HCT116 (cell line): ENCODE measurements at regions not wholly inside any gene's neighbourhood (a gene's known extent, or its start where the extent isn't known, plus 50 kb on each side); places are given as distances from the start of the nearest gene placed in this dataset.
A peak's percentile ranks its signal among the peaks of the same experiment; 100 is the strongest.

Experiments used
- ATAC-seq: fragments of 200-7000 bp; cut with Tn5 transposase; 2 replicates; pipeline ENCODE4 v1.9.1; 2020; ENCODE audit warnings: mild to moderate bottlenecking, moderate library complexity
- BruUV-seq: library from RNA; stranded (reverse); fragments of 400-500 nt; replicated peaks from 2 replicates; lab custom pipeline; 2021; lab: Mats Ljungman, UMichigan
- CTCF ChIA-PET: fragments of 300-600 bp; sonication (Branson Sonifier 250); formaldehyde crosslinking; loops from one replicate; lab custom pipeline; 2021; ENCODE audit warnings: antibody characterized with exemption; lab: Charles Lee
- POLR2A ChIA-PET: fragments of 300-600, 350-600 bp; sonication (Branson Sonifier 250); formaldehyde crosslinking; loops from one replicate; lab custom pipeline; 2021; ENCODE audit warnings: antibody characterized with exemption; lab: Charles Lee
- RAD21 ChIA-PET, 2 experiments: fragments of 300-600 bp; sonication (Branson Sonifier 250); formaldehyde crosslinking; loops; one replicate each; lab custom pipeline; 2023; ENCODE audit warnings: low total read pairs in 2 of 2; ENCODE audit not compliant: uncharacterized antibody in 2 of 2, unreplicated experiment in 2 of 2, low non-redundant PET in 1 of 2; lab: Charles Lee
- DNase-seq: peaks from one replicate; pipeline ENCODE4 v3.0.0-alpha.2; 2010; ENCODE audit warnings: low read depth, low spot score
- H2AFZ ChIP-seq: fragments of 200-600 bp; shearing (Covaris generic), sonication (generic); 2 replicates; pipeline ENCODE4 v1.6.1; 2017; ENCODE audit warnings: low read depth, mixed run types, mixed read lengths, antibody characterized with exemption, low read length; ENCODE audit not compliant: poor library complexity, severe bottlenecking
- H3K27ac ChIP-seq: 2 replicates; pipeline ENCODE4 v1.5.1; 2012; ENCODE audit warnings: low read depth, low read length
- H3K27me3 ChIP-seq: fragments of 200-600 bp; sonication (generic); 2 replicates; pipeline ENCODE4 v1.6.1; 2016; ENCODE audit warnings: mixed run types, low read length, mixed read lengths; ENCODE audit not compliant: insufficient read depth
- H3K36me3 ChIP-seq, 2 experiments: fragments of 200-500 bp in 1 of 2; fragments of 200-600 bp in 1 of 2; sonication (Bioruptor generic) in 1 of 2; sonication (generic) in 1 of 2; 2 replicates each; pipeline versions ENCODE4 v1.5.1 to v1.6.1; 2014 to 2016; ENCODE audit warnings: low read length in 2 of 2, inconsistent platforms in 1 of 2, mixed read lengths in 1 of 2, mixed run types in 1 of 2; ENCODE audit not compliant: insufficient read depth in 2 of 2, control insufficient read depth in 1 of 2
- H3K4me1 ChIP-seq, 2 experiments: fragments of 200-600 bp in 1 of 2; sonication (generic) in 1 of 2; 2 replicates each; pipeline versions ENCODE4 v1.5.1 to v1.6.1; 2012 to 2017; ENCODE audit warnings: low read length in 2 of 2, inconsistent platforms in 1 of 2, mild to moderate bottlenecking in 1 of 2, mixed read lengths in 1 of 2, mixed run types in 1 of 2, moderate library complexity in 1 of 2; ENCODE audit not compliant: insufficient read depth in 2 of 2, control insufficient read depth in 1 of 2
- H3K4me2 ChIP-seq: fragments of 200-600 bp; sonication (generic); 2 replicates; pipeline ENCODE4 v1.6.1; 2017; ENCODE audit warnings: mixed run types, low read length, mixed read lengths
- H3K4me3 ChIP-seq, 2 experiments: fragments of 200-600 bp in 1 of 2; sonication (generic) in 1 of 2; replicated peaks in 1 of 2; 2 replicates each; pipeline ENCODE4 v1.5.1; 2011 to 2016; ENCODE audit warnings: low read length in 2 of 2, control low read depth in 1 of 2, low read depth in 1 of 2, mild to moderate bottlenecking in 1 of 2, mixed read lengths in 1 of 2, mixed run types in 1 of 2
- H3K79me2 ChIP-seq: fragments of 200-600 bp; sonication (generic); 2 replicates; pipeline ENCODE4 v1.6.1; 2017; ENCODE audit warnings: mild to moderate bottlenecking, mixed run types, low read length, moderate library complexity, mixed read lengths; ENCODE audit not compliant: insufficient read depth
- H3K9ac ChIP-seq: fragments of 200-600 bp; sonication (generic); 2 replicates; pipeline ENCODE4 v1.6.1; 2016; ENCODE audit warnings: low read length, mixed read lengths
- H3K9me2 ChIP-seq: fragments of 200-600 bp; sonication (generic), shearing (Covaris generic); 2 replicates; pipeline ENCODE4 v1.6.1; 2017; ENCODE audit warnings: mixed run types, mild to moderate bottlenecking, moderate library complexity; ENCODE audit not compliant: insufficient read depth
- H3K9me3 ChIP-seq, 2 experiments: fragments of 200-500 bp in 1 of 2; fragments of 200-600 bp in 1 of 2; sonication (Bioruptor generic) in 1 of 2; sonication (generic) in 1 of 2; 2 replicates each; pipeline ENCODE4 v1.6.1; 2014 to 2017; ENCODE audit warnings: low read length in 2 of 2, mixed read lengths in 2 of 2, inconsistent platforms in 1 of 2, low read depth in 1 of 2, mild to moderate bottlenecking in 1 of 2, mixed run types in 1 of 2, moderate library complexity in 1 of 2; ENCODE audit not compliant: control insufficient read depth in 1 of 2, insufficient read depth in 1 of 2
- H4K20me1 ChIP-seq: fragments of 200-600 bp; sonication (generic), shearing (Covaris generic); 2 replicates; pipeline ENCODE4 v1.6.1; 2017; ENCODE audit warnings: mixed run types, mild to moderate bottlenecking, moderate library complexity; ENCODE audit not compliant: insufficient read depth
- CTCF ChIP-seq, 3 experiments: fragments of 200-600 bp in 1 of 3; sonication (generic) in 1 of 3; IDR thresholded peaks in 2 of 3; conservative IDR thresholded peaks in 1 of 3; 2 replicates each; pipeline ENCODE4 v1.5.1; 2012 to 2017; ENCODE audit warnings: low read depth in 2 of 3, low read length in 2 of 3, antibody characterized with exemption in 1 of 3, borderline replicate concordance in 1 of 3, control low read depth in 1 of 3, mild to moderate bottlenecking in 1 of 3, mixed read lengths in 1 of 3, mixed run types in 1 of 3, moderate library complexity in 1 of 3; ENCODE audit not compliant: insufficient read depth in 1 of 3
- ELF1 ChIP-seq: IDR thresholded peaks from 2 replicates; pipeline ENCODE4 v1.6.1; 2012; ENCODE audit warnings: low read depth, borderline replicate concordance
- EZH2 ChIP-seq: fragments of 200-600 bp; sonication (generic); IDR thresholded peaks from 2 replicates; pipeline ENCODE4 v1.6.1; 2017; ENCODE audit warnings: antibody characterized with exemption, mixed run types
- POLR2AphosphoS5 ChIP-seq: IDR thresholded peaks from 2 replicates; pipeline ENCODE4 v1.6.1; 2011; ENCODE audit warnings: mild to moderate bottlenecking, low read depth, low read length, moderate library complexity
- REST ChIP-seq: IDR thresholded peaks from 2 replicates; pipeline ENCODE4 v1.6.1; 2012; ENCODE audit warnings: low read depth
- SIN3A ChIP-seq: IDR thresholded peaks from 2 replicates; pipeline ENCODE4 v1.6.1; 2012; ENCODE audit warnings: low read depth
- SP1 ChIP-seq: IDR thresholded peaks from 2 replicates; pipeline ENCODE4 v1.6.1; 2012; ENCODE audit warnings: low read depth
- SRF ChIP-seq: IDR thresholded peaks from 2 replicates; pipeline ENCODE4 v1.6.1; 2012; ENCODE audit warnings: low read depth
- TCF7L2 ChIP-seq: IDR thresholded peaks from 2 replicates; pipeline ENCODE4 v1.7.0; 2011; ENCODE audit warnings: borderline replicate concordance, inconsistent platforms; ENCODE audit not compliant: insufficient read depth, insufficient read length; ENCODE audit errors: extremely low read depth
- intact Hi-C: fragments of 100-400 bp; cut with micrococcal nuclease; formaldehyde crosslinking; loops from 2 replicates; pipeline ENCODE4 v1.10.0; 2022

GRCh38 chr12:124632519-124632984 is 65.1 kb upstream of the NCOR2 start:
- no peaks in the 10 kb centered on the region for H3K79me2 ChIP-seq
- BruUV-seq: no TSS peak
- H4K20me1 ChIP-seq: no peaks in the 10 kb centered on the region
- H3K27ac ChIP-seq: peak overlapping the region; percentile 59
- H3K9me3 ChIP-seq: no peaks in the 10 kb centered on the region
- DNase-seq (no peak), ATAC-seq (peak; percentile 6; the same call in 1 of the 2 replicates)
- ChIA-PET RAD21 (no interaction called here), CTCF (no interaction called here), POLR2A (no interaction called here)
- no peaks in the 10 kb centered on the region for H3K9me2 ChIP-seq
- 0 out of 4 replicates have a peak overlapping the region, but pooled peaks of 1 of the 2 experiments have one; percentile 44 for H3K4me3 ChIP-seq
- H3K4me2 ChIP-seq: peak overlapping the region; percentile 74
- H3K9ac ChIP-seq: peak overlapping the region; percentile 64
- TF ChIP-seq SRF: no peak
- TF ChIP-seq TCF7L2: no peak
- TF ChIP-seq SP1: no peak
- TF ChIP-seq CTCF (IDR thresholded peaks at IDR 0.05 in 2 of 3, conservative IDR thresholded peaks at IDR 0.05 in 1 of 3; ENCODE audit: borderline replicate concordance in 1 of 3, insufficient read depth in 1 of 3, low read depth in 2 of 3, low read length in 2 of 3): no peak
- no peak for TF ChIP-seq POLR2AphosphoS5
- TF ChIP-seq ELF1: no peak
- no peak for TF ChIP-seq EZH2
- TF ChIP-seq REST: no peak
- no peak for TF ChIP-seq SIN3A
- H3K4me1 ChIP-seq: peaks cover 46 to 61% of the 10 kb centered on the region in 2 experiments
- H2AFZ ChIP-seq: no peak overlapping the region
- H3K36me3 ChIP-seq: no peaks in the 10 kb centered on the region
- intact Hi-C loops: loop anchor here (5.0 kb wide), 1 partner anchor 285 kb away; no protein-coding TSS in a partner anchor
- H3K27me3 ChIP-seq: no peaks in the 10 kb centered on the region
